Lower lobe of right lung (tissue), 2 donors: ENCODE measurements at regions not wholly inside any gene's neighbourhood (a gene's known extent, or its start where the extent isn't known, plus 50 kb on each side); places are given as distances from the start of the nearest gene placed in this dataset.

Experiments used
- ATAC-seq, 2 donors: fragments of 200-7000 bp; cut with Tn5 transposase; one replicate each; pipeline ENCODE4 v1.9.1; 2020 to 2022; ENCODE audit warnings: mild to moderate bottlenecking in 2 of 2, moderate library complexity in 2 of 2
- DNase-seq: peaks from one replicate; pipeline ENCODE4 v3.0.0-alpha.2; 2020
- H3K27ac ChIP-seq: fragments of 200-600 bp; one replicate; pipeline ENCODE4 v1.8.0; 2022
- H3K27me3 ChIP-seq: fragments of 200-600 bp; one replicate; pipeline ENCODE4 v1.8.0; 2022; ENCODE audit warnings: low read depth
- H3K36me3 ChIP-seq: fragments of 200-600 bp; one replicate; pipeline ENCODE4 v1.8.0; 2022; ENCODE audit warnings: mild to moderate bottlenecking
- H3K4me1 ChIP-seq: fragments of 200-600 bp; one replicate; pipeline ENCODE4 v1.8.0; 2022
- H3K4me3 ChIP-seq: fragments of 200-600 bp; one replicate; pipeline ENCODE4 v1.8.0; 2022; ENCODE audit warnings: mild to moderate bottlenecking
- H3K9me3 ChIP-seq: fragments of 200-600 bp; one replicate; pipeline ENCODE4 v1.8.0; 2022
- intact Hi-C: fragments of 100-400 bp; cut with DNase I; formaldehyde crosslinking; loops from one replicate; pipeline ENCODE4 v1.11.0; 2022
- TF ChIP-seq, protein P1 (sequence below): fragments of 200-600 bp; IDR thresholded peaks from one replicate; pipeline ENCODE4 v1.8.0; 2022; ENCODE audit warnings: antibody characterized with exemption, mild to moderate bottlenecking
- donor health status: DM: no; HTN: yes; CAD: no; lungs with severe emphysema.

- Histone ChIP-seq H3K36me3 (no peaks in the 10 kb centered on the region), H3K4me1 (no peaks in the 10 kb centered on the region)
- TF ChIP-seq, protein P1, sequence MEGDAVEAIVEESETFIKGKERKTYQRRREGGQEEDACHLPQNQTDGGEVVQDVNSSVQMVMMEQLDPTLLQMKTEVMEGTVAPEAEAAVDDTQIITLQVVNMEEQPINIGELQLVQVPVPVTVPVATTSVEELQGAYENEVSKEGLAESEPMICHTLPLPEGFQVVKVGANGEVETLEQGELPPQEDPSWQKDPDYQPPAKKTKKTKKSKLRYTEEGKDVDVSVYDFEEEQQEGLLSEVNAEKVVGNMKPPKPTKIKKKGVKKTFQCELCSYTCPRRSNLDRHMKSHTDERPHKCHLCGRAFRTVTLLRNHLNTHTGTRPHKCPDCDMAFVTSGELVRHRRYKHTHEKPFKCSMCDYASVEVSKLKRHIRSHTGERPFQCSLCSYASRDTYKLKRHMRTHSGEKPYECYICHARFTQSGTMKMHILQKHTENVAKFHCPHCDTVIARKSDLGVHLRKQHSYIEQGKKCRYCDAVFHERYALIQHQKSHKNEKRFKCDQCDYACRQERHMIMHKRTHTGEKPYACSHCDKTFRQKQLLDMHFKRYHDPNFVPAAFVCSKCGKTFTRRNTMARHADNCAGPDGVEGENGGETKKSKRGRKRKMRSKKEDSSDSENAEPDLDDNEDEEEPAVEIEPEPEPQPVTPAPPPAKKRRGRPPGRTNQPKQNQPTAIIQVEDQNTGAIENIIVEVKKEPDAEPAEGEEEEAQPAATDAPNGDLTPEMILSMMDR = no peak
Measured at GRCh38 chr1:61627365-61627764, 97.6 kb downstream of the TM2D1 start.

DNA sequence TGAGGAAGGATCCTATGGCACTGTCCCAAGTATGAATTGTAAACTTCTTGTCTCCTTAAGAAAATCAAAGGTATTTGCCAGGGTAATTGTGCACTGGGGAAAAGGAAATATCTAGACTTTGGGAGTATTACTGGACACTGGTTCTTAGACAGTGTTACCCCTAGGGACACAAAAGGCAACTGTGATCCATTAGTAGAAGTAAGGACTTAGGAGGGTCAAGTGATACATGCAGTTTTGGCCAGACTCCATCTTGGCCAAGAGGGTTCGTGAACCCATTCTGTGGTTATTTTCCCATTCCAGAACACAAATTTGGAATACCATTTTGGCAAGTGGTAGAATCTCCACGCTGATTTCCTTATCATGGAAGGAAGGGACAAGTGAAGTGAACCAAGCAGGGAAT lies 98.1 kb downstream of the TM2D1 start:
- Histone ChIP-seq H3K36me3 (no peaks in the 10 kb centered on the region), H3K9me3 (no peaks in the 10 kb centered on the region), H3K27ac (no peak overlapping the region), H3K27me3 (no peaks in the 10 kb centered on the region), H3K4me1 (no peaks in the 10 kb centered on the region), H3K4me3 (no peak overlapping the region)
- ATAC-seq = no peak
- TF ChIP-seq, protein P1 = no peak
- intact Hi-C loops = no loop called here
- DNase-seq = no peak

More at GRCh38 chr1:61627365-61627764, 97.6 kb downstream of the TM2D1 start:
- Histone ChIP-seq H3K27me3 (no peaks in the 10 kb centered on the region), H3K9me3 (no peaks in the 10 kb centered on the region), H3K4me3 (no peak overlapping the region), H3K27ac (no peak overlapping the region)
- no peak for DNase-seq
- intact Hi-C loops = no loop called here
- no peak for ATAC-seq

- intact Hi-C loops = no loop called here
- H3K36me3 ChIP-seq = no peaks in the 10 kb centered on the region
- DNase-seq (no peak), ATAC-seq (no peak)
- H3K27me3 ChIP-seq = no peaks in the 10 kb centered on the region
- no peaks in the 10 kb centered on the region for H3K9me3 ChIP-seq
- TF ChIP-seq, protein P1 = no peak
- H3K27ac ChIP-seq = no peak overlapping the region
- H3K4me3 ChIP-seq = no peak overlapping the region
- no peaks in the 10 kb centered on the region for H3K4me1 ChIP-seq
Measured at GRCh38 chr1:61623852-61624251, 101.1 kb downstream of the TM2D1 start.

- TF ChIP-seq, protein P1 = no peak
- no peaks in the 10 kb centered on the region for H3K36me3 ChIP-seq
- no peak overlapping the region for H3K4me3 ChIP-seq
- H3K27ac ChIP-seq = no peak overlapping the region
- H3K9me3 ChIP-seq = no peaks in the 10 kb centered on the region
- H3K4me1 ChIP-seq = no peaks in the 10 kb centered on the region
- ATAC-seq (no peak), DNase-seq (no peak)
- no peaks in the 10 kb centered on the region for H3K27me3 ChIP-seq
- intact Hi-C loops = no loop called here
Measured at GRCh38 chr1:61620536-61620935, 104.4 kb downstream of the TM2D1 start.

DNA sequence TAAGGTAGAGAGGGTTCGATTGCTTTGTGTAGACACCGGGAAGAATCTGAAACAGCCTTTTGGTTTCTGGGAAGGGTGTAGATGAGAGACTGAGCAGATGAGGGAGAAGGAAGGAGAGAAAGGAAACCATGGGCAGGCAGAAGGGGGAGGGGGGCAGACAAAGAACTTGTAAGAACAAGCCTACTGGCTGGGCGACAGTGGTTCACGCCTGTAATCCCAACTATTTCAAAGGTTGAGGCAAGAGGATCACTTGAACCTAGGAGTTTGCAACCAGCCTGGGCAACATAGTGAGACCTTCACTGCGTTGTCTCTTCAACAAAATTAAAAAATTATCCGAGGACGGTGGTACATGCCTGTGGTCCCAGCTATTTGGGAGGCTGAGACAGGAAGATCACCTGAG lies 106.2 kb downstream of the TM2D1 start:
- Histone ChIP-seq H3K27me3 (no peaks in the 10 kb centered on the region), H3K9me3 (no peaks in the 10 kb centered on the region), H3K4me3 (no peak overlapping the region), H3K36me3 (no peaks in the 10 kb centered on the region), H3K27ac (no peak overlapping the region), H3K4me1 (no peaks in the 10 kb centered on the region)
- DNase-seq = no peak
- no peak for ATAC-seq
- TF ChIP-seq, protein P1 = no peak
- intact Hi-C loops = no loop called here

- DNase-seq (no peak), ATAC-seq (no peak)
- intact Hi-C loops = no loop called here
- Histone ChIP-seq H3K27ac (no peak overlapping the region), H3K4me1 (no peaks in the 10 kb centered on the region), H3K36me3 (no peaks in the 10 kb centered on the region), H3K27me3 (no peaks in the 10 kb centered on the region), H3K4me3 (no peak overlapping the region), H3K9me3 (no peaks in the 10 kb centered on the region)
- TF ChIP-seq, protein P1 = no peak
Measured at GRCh38 chr1:61618193-61618592, 106.7 kb downstream of the TM2D1 start.
